ENCODE measurements at regions not wholly inside any gene's neighbourhood (a gene's known extent, or its start where the extent isn't known, plus 50 kb on each side); places are given as distances from the start of the nearest gene placed in this dataset.

- H3K27ac ChIP-seq = peak overlapping the region; percentile 8 to 26
- no peaks in the 10 kb centered on the region for H3K4me1 ChIP-seq
- H3K9me3 ChIP-seq = no peaks in the 10 kb centered on the region
- TF ChIP-seq POLR2A (IDR thresholded peaks at IDR 0.05) (no peak), POLR2AphosphoS5 (IDR thresholded peaks at IDR 0.05) (no peak), CTCF (IDR thresholded peaks at IDR 0.05) (no peak)
- H3K27me3 ChIP-seq = no peaks in the 10 kb centered on the region
- intact Hi-C loops (cut with DNase I; ENCODE audit: low total_unique reads) = no loop called here
- no peak for DNase-seq (ENCODE audit: low spot score in 2 of 2)
- no peaks in the 10 kb centered on the region for H3K36me3 ChIP-seq
- H3K4me3 ChIP-seq = no peak overlapping the region
These were observed 73.8 kb upstream of the S1PR1 start for GRCh38 chr1:101162736-101163735.

GRCh38 chr1:101162300-101162699, 74.5 kb upstream of the S1PR1 start:
- no peaks in the 10 kb centered on the region for H3K36me3 ChIP-seq
- H3K27me3 ChIP-seq = no peaks in the 10 kb centered on the region
- DNase-seq (ENCODE audit: low spot score in 2 of 2) = no peak
- intact Hi-C loops (cut with DNase I; ENCODE audit: low total_unique reads) = no loop called here
- no peaks in the 10 kb centered on the region for H3K4me1 ChIP-seq
- H3K27ac ChIP-seq = peak overlapping the region; percentile 8 to 26
- no peak overlapping the region for H3K4me3 ChIP-seq
- TF ChIP-seq CTCF (IDR thresholded peaks at IDR 0.05) = no peak
- no peak for TF ChIP-seq POLR2AphosphoS5 (IDR thresholded peaks at IDR 0.05)
- TF ChIP-seq POLR2A (IDR thresholded peaks at IDR 0.05) = no peak
- no peaks in the 10 kb centered on the region for H3K9me3 ChIP-seq

- Histone ChIP-seq H3K27ac (peak overlapping the region in 1 of 2 donors; percentile 10), H3K4me3 (no peak overlapping the region), H3K4me1 (no peaks in the 10 kb centered on the region), H3K27me3 (no peaks in the 10 kb centered on the region), H3K9me3 (no peaks in the 10 kb centered on the region), H3K36me3 (no peaks in the 10 kb centered on the region)
- TF ChIP-seq CTCF (IDR thresholded peaks at IDR 0.05) = no peak
- no peak for TF ChIP-seq POLR2AphosphoS5 (IDR thresholded peaks at IDR 0.05)
- no peak for TF ChIP-seq POLR2A (IDR thresholded peaks at IDR 0.05)
- no peak for DNase-seq (ENCODE audit: low spot score in 2 of 2)
- intact Hi-C loops (cut with DNase I; ENCODE audit: low total_unique reads) = no loop called here
These were observed 75.2 kb upstream of the S1PR1 start for GRCh38 chr1:101161619-101162018.

- Histone ChIP-seq H3K4me1 (no peaks in the 10 kb centered on the region), H3K9me3 (no peaks in the 10 kb centered on the region), H3K4me3 (no peak overlapping the region), H3K27ac (no peak overlapping the region), H3K27me3 (no peaks in the 10 kb centered on the region), H3K36me3 (no peaks in the 10 kb centered on the region)
- DNase-seq (ENCODE audit: low spot score in 2 of 2) = no peak
- intact Hi-C loops (cut with DNase I; ENCODE audit: low total_unique reads) = no loop called here
- TF ChIP-seq CTCF (IDR thresholded peaks at IDR 0.05) = no peak
- TF ChIP-seq POLR2A (IDR thresholded peaks at IDR 0.05) = no peak
- TF ChIP-seq POLR2AphosphoS5 (IDR thresholded peaks at IDR 0.05) = no peak
These were observed 78.4 kb upstream of the S1PR1 start for GRCh38 chr1:101158424-101158823.

GRCh38 chr1:101154547-101154946, 82.3 kb upstream of the S1PR1 start:
- H3K27ac ChIP-seq = no peak overlapping the region
- H3K4me1 ChIP-seq = no peaks in the 10 kb centered on the region
- H3K27me3 ChIP-seq = no peaks in the 10 kb centered on the region
- no peak overlapping the region for H3K4me3 ChIP-seq
- no peak for DNase-seq (ENCODE audit: low spot score in 2 of 2)
- no peaks in the 10 kb centered on the region for H3K9me3 ChIP-seq
- H3K36me3 ChIP-seq = no peaks in the 10 kb centered on the region
- TF ChIP-seq POLR2A (IDR thresholded peaks at IDR 0.05) (no peak), CTCF (IDR thresholded peaks at IDR 0.05) (no peak), POLR2AphosphoS5 (IDR thresholded peaks at IDR 0.05) (no peak)
- intact Hi-C loops (cut with DNase I; ENCODE audit: low total_unique reads) = no loop called here
